ENCODE measurements at regions not wholly inside any gene's neighbourhood (a gene's known extent, or its start where the extent isn't known, plus 50 kb on each side); places are given as distances from the start of the nearest gene placed in this dataset.
"Not testable (repeated sequence)": the region's sequence is repeated elsewhere in the genome, so short reads cannot be mapped to it uniquely, and the experiment has no call there.

GRCh38 chr3:153944084-153944483 is 177.1 kb upstream of the ARHGEF26 start:
- no peak for DNase-seq

GRCh38 chr3:153951276-153951675 is 169.9 kb upstream of the ARHGEF26 start:
- no peak for DNase-seq

- DNase-seq: no peak
Measured at GRCh38 chr3:153952091-153952490, 169.1 kb upstream of the ARHGEF26 start.

- DNase-seq: no peak
Measured at GRCh38 chr3:153956613-153957012, 164.6 kb upstream of the ARHGEF26 start.

GRCh38 chr3:153957421-153957820 is 163.8 kb upstream of the ARHGEF26 start:
- no peak for DNase-seq

GRCh38 chr3:153958635-153959595 is 162.3 kb upstream of the ARHGEF26 start:
- DNase-seq: no peak

- DNase-seq: no peak
Measured at GRCh38 chr3:153960458-153961074, 160.6 kb upstream of the ARHGEF26 start.

- no peak for DNase-seq
Measured at GRCh38 chr3:153961494-153961893, 159.7 kb upstream of the ARHGEF26 start.

GRCh38 chr3:153963012-153963411 is 158.2 kb upstream of the ARHGEF26 start:
- no peak for DNase-seq

- no peak for DNase-seq
Measured at GRCh38 chr3:153967260-153967659, 153.9 kb upstream of the ARHGEF26 start.

- DNase-seq: no peak
Measured at GRCh38 chr3:153970047-153970446, 151.1 kb upstream of the ARHGEF26 start.

GRCh38 chr3:153970741-153971347 is 150.3 kb upstream of the ARHGEF26 start:
- no peak for DNase-seq

GRCh38 chr3:153972862-153973261 is 148.3 kb upstream of the ARHGEF26 start:
- DNase-seq: no peak

GRCh38 chr3:153973722-153974265 is 147.4 kb upstream of the ARHGEF26 start:
- DNase-seq: no peak

GRCh38 chr3:153974614-153975013 is 146.6 kb upstream of the ARHGEF26 start:
- DNase-seq: no peak

GRCh38 chr3:153976891-153977554 is 144.2 kb upstream of the ARHGEF26 start:
- no peak for DNase-seq

- DNase-seq: no peak
Measured at GRCh38 chr3:153978006-153978405, 143.2 kb upstream of the ARHGEF26 start.

- no peak for DNase-seq
Measured at GRCh38 chr3:153979418-153980251, 141.6 kb upstream of the ARHGEF26 start.

GRCh38 chr3:153980252-153980590 is 141.0 kb upstream of the ARHGEF26 start:
- no peak for DNase-seq

- DNase-seq: not testable (repeated sequence)
Measured at GRCh38 chr3:153997364-153997763, 123.8 kb upstream of the ARHGEF26 start.

- DNase-seq: no peak
Measured at GRCh38 chr3:154003649-154004048, 117.5 kb upstream of the ARHGEF26 start.

- DNase-seq: no peak
Measured at GRCh38 chr3:154011036-154011435, 110.2 kb upstream of the ARHGEF26 start.
